MM.1S (cell line): ENCODE measurements at regions not wholly inside any gene's neighbourhood (a gene's known extent, or its start where the extent isn't known, plus 50 kb on each side); places are given as distances from the start of the nearest gene placed in this dataset.

Experiments
- EZH2 ChIP-seq: fragments of 300-600 bp; sonication (generic); optimal IDR thresholded peaks from 2 replicates; pipeline ENCODE3; 2017; ENCODE audit warnings: low read depth, mild to moderate bottlenecking, antibody characterized with exemption, low read length, mixed read lengths
- EZH2phosphoT487 ChIP-seq: fragments of 300-600 bp; sonication (generic); IDR thresholded peaks from 2 replicates; pipeline ENCODE4 v1.6.1; 2018; ENCODE audit warnings: antibody characterized with exemption, low read length
- TF ChIP-seq, protein P1 (sequence below): fragments of 300-600 bp; sonication (generic); IDR thresholded peaks from 2 replicates; pipeline ENCODE4 v1.5.1; 2016; ENCODE audit warnings: antibody characterized with exemption, low read length, mixed read lengths

GRCh38 chr4:4697584-4697983, 155.7 kb upstream of the STX18 start:
- TF ChIP-seq EZH2: no peak
- TF ChIP-seq, protein P1, sequence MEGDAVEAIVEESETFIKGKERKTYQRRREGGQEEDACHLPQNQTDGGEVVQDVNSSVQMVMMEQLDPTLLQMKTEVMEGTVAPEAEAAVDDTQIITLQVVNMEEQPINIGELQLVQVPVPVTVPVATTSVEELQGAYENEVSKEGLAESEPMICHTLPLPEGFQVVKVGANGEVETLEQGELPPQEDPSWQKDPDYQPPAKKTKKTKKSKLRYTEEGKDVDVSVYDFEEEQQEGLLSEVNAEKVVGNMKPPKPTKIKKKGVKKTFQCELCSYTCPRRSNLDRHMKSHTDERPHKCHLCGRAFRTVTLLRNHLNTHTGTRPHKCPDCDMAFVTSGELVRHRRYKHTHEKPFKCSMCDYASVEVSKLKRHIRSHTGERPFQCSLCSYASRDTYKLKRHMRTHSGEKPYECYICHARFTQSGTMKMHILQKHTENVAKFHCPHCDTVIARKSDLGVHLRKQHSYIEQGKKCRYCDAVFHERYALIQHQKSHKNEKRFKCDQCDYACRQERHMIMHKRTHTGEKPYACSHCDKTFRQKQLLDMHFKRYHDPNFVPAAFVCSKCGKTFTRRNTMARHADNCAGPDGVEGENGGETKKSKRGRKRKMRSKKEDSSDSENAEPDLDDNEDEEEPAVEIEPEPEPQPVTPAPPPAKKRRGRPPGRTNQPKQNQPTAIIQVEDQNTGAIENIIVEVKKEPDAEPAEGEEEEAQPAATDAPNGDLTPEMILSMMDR: no peak
- TF ChIP-seq EZH2phosphoT487: no peak
